NCI-H2196 (cell line): ENCODE measurements at regions not wholly inside any gene's neighbourhood (a gene's known extent, or its start where the extent isn't known, plus 50 kb on each side); places are given as distances from the start of the nearest gene placed in this dataset.
A peak's percentile ranks its signal among the peaks of the same experiment; 100 is the strongest.

Experiments used
- DNase-seq: peaks from one replicate; lab custom pipeline; 2025; ENCODE audit not compliant: unreplicated experiment; lab: John Stamatoyannopoulos, UW

DNA sequence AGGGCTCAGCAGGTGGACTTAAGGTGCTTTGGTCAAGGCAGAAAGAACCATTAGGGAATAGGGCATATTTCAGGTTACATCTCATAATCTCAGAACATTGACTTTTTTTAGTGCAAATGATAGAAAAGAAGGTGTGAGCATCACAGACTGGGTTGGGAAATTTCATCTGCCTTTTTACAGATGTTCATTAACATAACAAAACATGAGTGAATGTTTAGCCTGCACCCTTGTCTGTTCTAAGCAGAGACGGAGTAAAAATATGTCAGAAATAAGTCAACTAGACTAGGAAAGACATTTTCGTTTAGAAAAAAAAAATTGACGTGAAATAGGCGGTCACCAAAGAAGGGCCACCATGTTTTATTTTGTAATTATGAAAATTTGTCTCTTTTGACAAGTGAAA, 127.5 kb upstream of the CDH13 start:
- DNase-seq, result no peak

DNA sequence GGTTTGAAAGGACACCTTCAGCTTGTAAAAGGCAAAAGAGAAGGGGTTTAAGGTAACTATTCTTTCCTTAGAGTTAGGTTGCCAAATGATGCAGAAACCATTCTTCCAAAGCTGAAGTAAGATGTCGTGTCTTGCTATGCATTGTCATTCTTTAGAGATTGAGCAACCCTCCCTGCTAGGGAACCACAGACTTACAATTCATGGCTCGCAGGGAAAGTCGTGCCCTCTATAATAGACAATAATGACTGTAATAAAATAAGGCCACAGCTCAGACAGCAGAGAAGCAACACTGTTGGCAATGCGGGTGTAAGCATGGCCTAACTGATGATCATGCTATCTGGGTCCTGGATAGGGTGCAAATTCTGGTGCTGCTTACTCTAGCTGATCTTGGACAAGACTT, 129.6 kb upstream of the CDH13 start:
- DNase-seq, result no peak

GRCh38 chr16:82488460-82488859, 138.3 kb upstream of the CDH13 start:
- no peak for DNase-seq

- DNase-seq, result no peak
Measured at GRCh38 chr16:82481455-82481854, 145.3 kb upstream of the CDH13 start.

GRCh38 chr16:82476786-82477185, 150.0 kb upstream of the CDH13 start:
- DNase-seq, result no peak

- DNase-seq, result no peak
Measured at GRCh38 chr16:82470620-82471152, 156.1 kb upstream of the CDH13 start.

DNA sequence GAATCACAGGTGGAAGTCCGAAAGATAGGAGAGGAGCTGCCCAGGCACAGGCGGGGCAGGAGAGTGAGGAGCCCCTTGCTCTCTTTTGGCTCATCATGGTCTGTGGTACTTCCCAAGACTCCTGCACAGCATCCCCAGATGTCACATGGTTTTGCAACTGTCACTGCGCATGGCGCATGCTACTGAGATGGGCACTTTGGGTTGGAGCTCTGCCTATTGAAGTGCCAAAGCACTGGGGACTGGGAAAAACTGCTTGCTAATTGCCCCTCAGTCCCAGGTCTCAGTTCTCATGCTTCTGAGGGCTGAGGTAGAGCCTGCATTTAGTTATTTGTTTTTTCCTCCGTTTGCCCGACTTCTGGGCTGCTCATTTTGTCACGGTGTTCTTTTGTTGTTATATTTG, 156.8 kb upstream of the CDH13 start:
- no peak for DNase-seq

DNA sequence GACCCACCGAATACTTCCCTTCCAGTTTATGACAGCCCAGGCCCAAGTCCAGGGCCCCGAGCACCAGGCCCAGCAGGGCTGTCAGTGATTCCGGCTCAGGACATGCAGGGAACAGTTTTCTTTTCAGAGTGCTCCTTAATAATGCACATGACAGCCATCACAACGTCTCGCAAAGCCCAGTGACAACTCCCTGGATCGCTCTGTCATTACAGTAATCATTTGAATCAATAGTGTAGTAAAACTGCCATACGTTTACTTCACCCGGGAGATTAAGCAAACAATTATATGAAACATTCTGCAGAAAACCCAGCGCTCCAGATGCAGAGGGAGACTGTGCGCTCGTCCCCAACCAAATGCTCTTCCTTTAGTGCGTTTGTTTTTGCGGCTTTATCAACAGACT, 162.6 kb upstream of the CDH13 start:
- DNase-seq, result no peak

- DNase-seq, result peak; percentile 5
Measured at GRCh38 chr16:82460766-82461165, 166.0 kb upstream of the CDH13 start.

- DNase-seq, result no peak
Measured at GRCh38 chr16:82459580-82460256, 167.1 kb upstream of the CDH13 start.

DNA sequence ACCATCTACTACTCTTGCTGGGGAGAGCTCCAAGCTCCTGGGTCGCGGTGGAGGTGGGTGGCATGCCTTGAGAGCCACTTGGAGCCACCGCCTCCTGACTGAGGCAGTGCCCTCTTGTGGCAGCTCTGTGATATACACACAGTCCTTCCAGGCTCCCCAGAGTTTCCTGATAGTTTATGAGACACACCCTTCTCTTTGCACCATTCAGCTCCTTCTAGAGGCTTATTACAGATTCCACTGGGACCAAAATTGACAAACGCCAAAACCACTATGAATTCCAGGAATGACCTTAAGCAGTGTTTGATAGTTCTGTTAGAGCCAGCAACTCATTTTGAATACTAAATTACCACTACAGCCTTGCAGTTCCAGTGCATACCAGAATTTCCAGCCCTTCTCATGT, 170.1 kb upstream of the CDH13 start:
- DNase-seq, result peak; percentile 26

GRCh38 chr16:82454566-82454965, 172.2 kb upstream of the CDH13 start:
- DNase-seq, result no peak

GRCh38 chr16:82454152-82454551, 172.6 kb upstream of the CDH13 start:
- no peak for DNase-seq

- no peak for DNase-seq
Measured at GRCh38 chr16:82452004-82452756, 174.6 kb upstream of the CDH13 start.

GRCh38 chr16:82451449-82451848, 175.3 kb upstream of the CDH13 start:
- DNase-seq, result no peak

DNA sequence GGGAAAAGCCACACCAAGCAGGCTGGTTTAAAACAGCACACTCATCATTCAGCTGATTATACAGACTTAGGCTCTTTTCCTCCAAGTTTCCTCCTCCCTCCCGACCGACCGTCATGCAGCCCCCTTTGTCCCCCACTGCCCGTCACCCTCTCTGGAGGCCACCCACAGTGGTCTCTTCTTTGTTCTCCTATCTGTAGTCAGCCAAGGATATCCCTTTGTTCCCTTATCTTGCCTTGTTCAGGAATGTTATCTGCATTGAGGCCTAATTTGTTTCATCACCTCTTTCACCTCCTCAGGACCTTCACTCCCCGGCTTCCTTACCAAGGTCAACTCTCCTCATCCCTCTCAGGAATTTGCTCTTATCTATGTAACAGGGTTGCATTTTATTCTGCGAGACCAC, 186.4 kb upstream of the CDH13 start:
- no peak for DNase-seq

DNA sequence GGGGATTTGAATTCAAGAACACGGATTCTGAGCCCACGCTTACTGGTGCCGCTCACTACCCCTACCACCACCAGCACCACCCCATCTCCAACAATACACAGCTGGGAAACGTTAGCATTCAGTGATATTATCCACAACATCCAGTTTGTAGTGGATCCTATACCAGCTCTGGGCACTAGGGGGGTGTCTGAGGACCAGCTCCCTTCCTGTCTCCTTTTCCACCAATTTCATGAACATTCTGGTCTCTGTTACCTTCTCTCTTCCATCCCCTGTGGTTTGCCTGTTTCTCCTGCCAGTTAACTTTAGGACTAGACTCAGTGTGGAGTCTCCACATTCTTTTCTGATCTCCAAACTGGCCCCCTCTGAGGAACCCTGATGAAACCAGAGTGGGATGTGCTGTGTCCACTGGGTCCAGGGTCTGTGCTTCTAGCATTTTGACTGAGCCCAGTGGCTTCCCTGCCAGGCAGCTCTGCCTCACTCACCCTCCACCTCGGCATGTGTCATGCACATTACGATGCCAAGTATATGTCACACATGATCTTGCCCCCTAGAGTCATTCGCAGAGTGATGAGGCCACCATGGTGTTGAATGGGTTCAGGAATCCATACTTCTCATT, 187.0 kb upstream of the CDH13 start:
- DNase-seq, result no peak

GRCh38 chr16:82433042-82433441, 193.7 kb upstream of the CDH13 start:
- DNase-seq, result no peak

GRCh38 chr16:82432261-82432660, 194.5 kb upstream of the CDH13 start:
- no peak for DNase-seq

DNA sequence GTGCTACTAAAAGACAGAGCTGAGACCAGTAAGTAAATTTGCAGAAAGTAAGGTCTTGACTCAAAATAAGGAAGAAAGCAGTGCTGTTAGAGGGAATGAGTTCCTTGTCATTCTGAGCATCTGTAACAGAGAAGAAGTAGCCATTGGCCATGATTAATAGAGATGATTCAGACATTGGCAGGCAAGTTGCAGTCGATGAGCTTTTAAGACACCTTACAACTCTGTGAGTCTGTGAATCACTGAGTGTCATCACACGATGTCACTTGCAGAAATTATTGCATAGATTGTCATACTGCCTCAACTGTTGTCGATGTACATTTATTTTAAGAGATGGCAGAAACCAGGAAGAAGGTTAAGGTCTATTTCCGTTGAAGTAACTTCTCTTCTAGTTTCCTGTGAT, 201.1 kb upstream of the CDH13 start:
- DNase-seq, result no peak

GRCh38 chr16:82421851-82422250, 204.9 kb upstream of the CDH13 start:
- no peak for DNase-seq

- no peak for DNase-seq
Measured at GRCh38 chr16:82419332-82419731, 207.4 kb upstream of the CDH13 start.
